ENCODE measurements at regions not wholly inside any gene's neighbourhood (a gene's known extent, or its start where the extent isn't known, plus 50 kb on each side); places are given as distances from the start of the nearest gene placed in this dataset.
"Not testable (repeated sequence)": the region's sequence is repeated elsewhere in the genome, so short reads cannot be mapped to it uniquely, and the experiment has no call there.

DNA sequence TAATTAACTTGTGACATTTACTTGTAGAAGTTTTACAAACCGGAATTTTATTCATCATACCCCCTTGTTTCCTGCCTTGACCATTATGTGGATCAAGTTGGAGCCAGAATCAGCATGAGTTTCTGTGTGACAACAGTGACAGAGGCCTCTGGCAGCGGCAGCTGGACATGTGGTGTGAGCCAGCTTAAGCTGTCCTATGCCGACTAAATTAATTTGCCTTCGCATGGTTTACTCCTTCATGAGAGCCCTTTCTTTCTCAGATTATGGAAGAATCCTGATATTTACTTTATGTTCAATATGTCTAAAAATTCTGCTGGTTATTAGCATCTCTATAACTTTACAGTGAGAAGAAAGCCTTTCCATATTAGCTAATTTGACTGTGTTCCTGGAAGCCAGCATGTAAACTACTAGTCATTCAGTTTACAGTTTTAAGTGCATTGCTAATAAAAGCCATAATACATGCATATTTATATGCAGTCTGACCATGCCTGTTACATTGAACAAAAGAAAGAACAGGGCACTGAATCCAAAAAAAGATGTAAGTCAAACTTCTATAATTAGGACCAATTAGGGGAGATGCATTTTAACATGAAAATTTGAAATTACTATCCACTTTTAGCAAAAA lies 495.8 kb upstream of the ACVR2A start:
- no peak for DNase-seq

DNA sequence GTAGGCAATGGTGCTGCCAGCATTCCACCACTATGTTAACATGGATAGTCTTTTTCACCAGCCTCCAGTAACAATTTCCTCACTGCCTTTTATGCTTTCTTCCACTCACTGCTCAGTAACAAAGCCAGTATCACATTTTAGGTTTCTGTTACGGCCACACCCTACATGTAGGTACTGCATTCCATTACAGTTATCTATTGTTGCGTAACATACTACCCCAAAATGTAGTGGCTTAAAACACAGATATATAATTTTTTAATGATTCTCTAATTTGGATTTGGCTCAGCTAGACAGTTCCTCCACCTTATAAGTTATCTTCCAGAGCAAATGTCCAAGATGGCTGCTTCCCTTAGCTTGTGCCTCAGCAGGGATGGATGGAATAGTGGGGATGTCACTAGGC lies 498.7 kb upstream of the ACVR2A start:
- no peak for DNase-seq

DNA sequence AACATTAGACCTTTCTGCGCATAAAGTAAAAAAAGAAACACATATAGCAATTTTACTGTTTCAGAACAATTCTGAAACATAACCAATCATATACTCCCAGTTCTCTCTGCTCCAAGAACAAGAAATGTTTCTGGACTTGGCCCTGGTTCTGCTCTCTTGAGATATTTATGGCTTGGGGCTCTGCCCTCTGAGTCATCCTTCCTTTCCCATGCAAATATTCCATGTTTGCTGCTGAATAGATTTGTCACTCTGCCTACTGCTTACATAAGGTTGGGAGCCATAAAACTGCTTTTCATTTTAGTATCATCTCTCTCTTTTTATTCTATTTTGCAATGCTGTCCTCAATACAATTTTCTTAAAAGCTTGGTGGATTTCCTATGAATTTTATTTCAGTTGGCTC lies 499.6 kb upstream of the ACVR2A start:
- DNase-seq = no peak

DNA sequence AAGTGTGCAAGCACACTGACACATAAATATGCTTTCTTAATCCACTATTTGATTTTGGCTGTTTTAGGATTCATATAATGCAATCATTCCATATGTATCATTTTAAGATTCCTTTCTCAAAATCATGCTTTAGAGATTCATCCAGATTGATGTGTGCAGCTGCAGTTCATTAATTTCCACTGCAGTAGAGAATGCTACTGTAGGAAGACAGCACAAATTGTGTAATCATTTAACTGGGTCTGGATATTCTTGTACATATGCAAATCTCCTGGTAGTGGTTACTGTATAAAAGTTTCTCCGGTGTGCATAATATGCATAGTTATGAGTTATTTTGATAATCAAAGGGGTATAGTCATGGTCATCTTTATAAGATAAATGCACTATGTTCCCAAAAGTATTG lies 502.5 kb upstream of the ACVR2A start:
- DNase-seq = no peak

DNA sequence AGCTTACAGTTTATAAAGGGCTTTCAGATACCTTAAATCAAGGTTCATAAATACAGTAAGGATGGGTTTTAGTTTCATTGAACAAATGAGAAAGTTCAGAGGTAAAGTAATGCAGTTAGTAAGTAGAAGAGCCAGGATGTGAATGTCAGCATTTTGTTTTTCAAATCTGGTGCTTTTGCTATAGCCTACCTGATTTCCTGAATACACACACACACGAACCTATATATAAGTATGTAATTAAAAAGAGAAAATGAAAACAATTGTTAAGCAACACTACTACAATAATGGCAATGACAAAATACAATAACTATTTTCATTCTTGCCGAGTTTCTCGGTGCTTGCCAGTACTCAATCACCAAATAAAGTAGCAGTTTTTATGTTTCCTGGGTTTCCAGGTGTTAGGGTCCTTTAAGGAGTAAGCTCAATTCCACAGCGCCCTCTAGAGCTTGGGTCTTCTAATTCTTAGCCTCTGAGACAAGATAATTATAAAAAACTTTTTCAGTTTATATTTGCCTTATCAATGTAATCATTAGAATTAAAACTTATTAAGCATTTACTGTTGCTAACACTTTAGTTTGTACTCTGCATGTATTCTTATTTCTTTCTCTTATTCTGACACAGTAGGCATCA lies 512.9 kb upstream of the ACVR2A start:
- no peak for DNase-seq

DNA sequence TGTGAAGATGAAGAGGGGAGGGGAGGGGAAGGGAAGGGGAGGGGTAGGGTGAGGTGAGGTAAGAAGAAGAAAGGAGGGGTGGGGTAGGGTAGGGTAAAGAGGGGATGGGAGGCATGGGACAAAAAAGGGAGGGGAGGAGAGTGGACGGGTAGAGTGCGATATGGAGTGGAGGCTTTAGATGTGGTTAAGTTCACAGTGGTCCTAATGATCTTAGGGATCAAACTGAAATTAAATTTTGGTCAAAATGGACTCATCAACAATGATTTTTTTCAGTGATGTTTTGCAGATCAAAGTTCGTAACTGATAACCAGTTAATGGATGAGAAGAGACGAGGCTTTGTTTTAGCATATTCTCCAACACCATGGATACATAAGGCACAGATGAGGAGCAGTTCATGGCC lies 513.9 kb upstream of the ACVR2A start:
- no peak for DNase-seq

DNA sequence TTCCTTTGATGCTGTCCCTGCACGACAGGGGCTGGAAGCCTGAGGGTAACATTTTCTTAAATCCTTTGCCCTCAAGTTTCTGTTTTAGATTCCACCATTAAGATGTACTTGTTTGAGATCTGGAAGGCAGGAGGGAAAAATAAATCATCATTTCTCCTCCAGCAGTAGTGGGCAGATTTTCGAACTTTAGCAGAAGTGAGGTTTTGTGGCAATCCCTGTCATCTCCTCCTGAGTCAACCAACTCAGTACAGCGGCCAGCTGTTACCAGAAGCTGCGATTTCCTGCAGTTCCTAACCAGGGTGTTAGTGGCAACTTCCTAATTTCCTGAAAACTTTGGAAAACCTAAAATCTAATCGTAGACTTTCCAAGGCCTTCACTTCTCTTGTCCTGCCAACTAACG lies 517.2 kb upstream of the ACVR2A start:
- DNase-seq = no peak

DNA sequence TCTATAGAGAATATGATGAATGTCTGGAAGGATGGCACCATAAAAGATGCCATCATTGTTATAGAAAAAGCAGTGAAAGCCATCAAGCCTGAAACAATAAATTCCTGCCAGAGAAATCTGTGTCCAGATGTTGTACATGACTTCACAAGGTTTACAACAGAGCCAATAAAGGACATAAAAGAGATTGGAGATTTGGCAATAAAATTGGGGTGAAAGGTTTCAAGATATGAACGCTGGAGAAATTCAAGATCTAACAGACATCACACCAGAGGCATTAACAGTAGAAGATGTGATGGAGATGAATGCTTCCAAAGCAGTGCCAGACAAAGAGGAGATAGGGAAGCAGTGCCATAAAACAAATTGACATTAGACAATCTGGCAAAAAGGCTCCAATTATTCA lies 518.8 kb upstream of the ACVR2A start:
- no peak for DNase-seq

DNA sequence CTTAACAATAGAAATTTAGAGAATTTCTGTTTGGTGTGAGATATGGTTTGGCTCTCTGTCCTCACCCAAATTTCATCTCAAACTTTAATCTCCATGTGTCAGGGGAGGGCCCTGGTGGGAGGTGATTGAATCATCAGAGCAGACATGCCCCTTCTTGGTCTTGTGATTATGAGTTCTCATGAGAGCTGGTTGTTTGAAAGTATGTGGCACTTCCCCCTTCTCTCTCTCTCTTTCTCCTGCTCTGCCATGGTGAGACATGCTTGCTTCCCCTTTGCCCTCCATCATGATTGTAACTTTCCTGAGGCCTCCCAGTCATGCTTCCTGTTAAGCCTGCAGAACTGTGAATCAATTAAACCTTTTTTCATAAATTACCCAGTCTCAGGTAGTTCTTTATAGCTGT lies 524.7 kb upstream of the ACVR2A start:
- no peak for DNase-seq

DNA sequence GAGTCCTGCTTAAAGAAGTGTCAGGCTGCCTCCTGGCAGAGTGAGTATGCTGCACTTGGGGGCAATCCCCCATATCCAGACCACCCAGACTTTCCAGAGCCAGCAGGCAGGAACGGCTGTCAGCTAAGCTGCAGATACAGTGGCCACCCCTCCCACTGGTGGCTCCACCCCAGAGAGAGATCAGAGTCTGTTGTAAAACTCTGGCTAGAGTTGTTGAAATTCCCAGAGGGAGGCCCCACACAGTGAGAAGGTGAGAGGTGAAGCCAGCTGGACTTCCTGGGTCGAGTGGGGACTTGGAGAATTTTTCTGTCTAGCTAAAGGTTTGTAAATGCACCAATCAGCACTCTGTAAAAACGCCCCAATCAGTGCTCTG lies 533.8 kb upstream of the ACVR2A start:
- DNase-seq = no peak

DNA sequence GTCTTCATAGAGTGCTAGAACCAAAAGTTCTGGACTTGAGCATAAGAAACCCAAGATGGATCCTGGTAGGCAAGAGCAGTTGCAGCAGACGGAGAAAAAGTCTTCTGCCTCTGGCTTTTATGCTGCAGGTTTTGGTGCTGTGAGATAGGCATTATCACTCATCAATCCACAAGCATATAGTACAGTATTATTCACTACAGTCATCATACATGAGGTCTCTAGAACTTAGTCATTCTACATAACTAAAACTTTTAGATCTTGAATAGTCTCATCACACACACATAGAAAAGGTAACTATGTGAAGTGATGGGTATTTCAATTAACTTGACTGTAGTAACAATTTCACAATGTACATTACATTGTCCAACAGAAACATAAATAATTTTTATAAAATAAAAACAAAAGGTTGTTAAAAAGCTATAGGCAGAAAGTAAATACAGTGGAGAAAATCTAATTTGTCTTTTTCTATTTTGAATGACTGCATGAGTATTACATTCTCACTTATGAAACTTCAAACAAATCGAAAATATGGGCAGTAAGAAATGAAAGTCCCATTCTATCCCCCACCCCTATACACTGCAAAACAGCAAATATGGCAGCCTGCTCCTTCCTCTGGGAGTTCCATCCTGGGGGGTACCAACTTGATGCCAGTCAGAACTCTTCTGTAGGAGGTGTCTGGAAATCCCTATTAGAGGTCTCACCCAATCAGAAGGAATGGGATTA lies 534.3 kb upstream of the ACVR2A start:
- DNase-seq = no peak

DNA sequence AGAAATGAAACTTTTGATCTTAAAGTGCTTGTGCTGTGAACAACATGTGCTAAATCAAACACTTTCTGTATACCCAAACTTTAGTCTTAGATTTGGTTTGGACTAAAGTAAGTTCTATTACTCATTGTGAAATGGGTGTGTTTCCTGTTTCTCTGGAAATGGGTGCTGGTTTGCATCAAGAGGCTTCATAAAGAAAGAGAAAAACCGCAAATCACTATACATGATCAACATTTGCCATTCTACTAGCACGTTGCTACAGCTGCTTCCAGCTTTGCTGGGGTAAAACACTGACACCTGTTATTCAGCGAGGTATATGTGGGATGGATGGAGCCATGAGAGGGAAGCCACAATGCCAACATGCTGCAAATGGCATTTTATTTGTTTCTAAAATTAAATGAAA lies 547.0 kb upstream of the ACVR2A start:
- no peak for DNase-seq

DNA sequence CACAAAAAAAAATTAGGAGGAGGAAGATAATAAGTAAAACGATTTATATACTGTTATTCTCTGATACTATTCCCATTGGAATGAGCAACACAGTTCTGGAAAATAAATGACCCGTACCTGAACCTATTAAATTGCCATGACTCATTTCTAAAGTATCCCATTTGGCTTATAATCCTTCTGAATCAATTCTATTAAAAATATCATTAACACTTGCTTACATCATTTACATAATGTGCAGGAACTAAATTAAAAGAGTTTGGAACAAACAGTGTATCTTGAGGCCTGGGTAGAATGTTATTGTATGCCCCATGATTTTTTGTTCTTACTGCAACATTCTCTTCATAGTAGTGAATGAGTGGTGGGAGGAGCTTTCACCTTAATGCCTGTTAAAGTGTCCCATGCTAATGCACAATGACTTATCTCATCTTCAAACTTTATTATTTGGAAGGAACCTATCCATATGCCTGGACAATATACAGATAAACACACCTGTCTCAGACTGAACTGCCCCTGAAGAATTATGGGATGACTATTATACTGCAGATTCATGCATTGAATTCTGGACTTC lies 549.9 kb upstream of the ACVR2A start:
- DNase-seq = no peak

DNA sequence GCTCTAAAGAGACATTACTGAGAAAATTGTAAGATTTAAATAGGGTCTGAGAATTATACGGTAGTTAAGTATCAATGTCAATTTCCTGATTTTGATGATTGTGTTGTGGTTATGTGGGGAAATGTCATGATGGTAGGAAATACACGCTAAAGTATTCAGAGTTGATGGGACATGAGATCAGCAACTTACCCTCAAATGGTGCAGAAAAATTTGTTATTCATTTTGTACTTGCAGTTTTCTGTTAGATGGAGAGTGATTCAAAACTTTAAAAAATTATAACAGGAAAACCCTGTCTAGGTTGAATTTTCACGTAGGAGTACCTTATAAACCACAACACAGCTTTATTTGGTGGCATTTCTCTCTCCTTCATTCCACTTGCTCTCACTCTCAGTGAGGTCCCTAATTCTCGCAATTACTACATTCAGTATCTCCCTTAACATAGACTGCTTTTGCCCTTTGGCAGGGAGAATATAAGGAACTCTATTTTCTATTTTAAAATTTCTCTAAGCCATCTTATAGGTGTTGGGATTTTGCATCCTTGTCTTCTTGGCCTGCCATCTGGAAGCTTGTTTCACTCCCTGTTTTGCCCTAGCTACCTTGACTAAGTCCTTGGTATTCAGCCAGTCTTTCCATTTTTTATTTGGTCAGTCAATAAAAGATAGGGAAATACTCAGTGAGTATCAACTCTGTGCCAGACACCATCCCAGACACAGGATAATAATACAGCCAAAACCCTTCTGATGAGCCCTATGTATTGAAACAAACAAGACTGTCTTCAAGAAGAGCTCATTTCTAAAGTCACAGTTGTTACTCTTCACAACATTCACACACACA lies 550.6 kb upstream of the ACVR2A start:
- DNase-seq = no peak

DNA sequence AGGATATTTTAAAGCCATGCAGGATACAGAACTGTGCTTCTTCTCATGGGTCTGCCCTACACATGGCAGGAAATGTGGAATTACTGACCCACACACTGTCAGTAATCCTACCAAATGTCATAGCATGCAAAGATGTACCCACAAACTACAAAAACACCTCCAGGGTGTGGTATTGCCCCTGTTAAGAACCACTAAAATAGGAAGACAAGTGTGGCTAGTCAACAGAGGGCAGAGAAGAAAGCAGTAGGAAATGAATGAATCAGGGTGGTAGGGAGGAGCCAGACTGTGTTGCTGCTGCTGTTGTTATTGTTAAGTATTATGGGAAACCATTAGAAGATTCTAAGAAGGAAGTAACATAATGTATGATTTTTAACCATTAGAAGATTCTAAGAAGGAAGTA lies 556.7 kb upstream of the ACVR2A start:
- DNase-seq = no peak

DNA sequence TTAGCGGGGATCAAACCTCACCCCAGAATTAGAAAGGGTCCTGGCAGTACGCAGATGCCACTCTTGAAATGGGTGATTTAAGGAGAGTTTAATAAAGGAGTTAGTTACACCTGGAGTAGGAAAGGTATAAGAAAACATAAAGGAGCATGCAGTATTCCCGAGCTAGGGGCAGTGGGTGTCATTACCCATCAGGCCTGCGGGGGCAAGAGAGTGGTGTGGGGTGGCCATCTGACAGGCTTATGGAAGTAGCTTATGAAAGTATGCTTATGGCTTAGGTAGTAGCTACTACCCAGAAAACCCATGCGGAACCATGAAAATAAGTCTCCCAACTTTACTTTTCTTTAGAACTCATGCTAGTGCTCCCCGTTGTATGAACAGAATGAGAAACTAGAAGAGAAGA lies 568.9 kb upstream of the ACVR2A start:
- no peak for DNase-seq

DNA sequence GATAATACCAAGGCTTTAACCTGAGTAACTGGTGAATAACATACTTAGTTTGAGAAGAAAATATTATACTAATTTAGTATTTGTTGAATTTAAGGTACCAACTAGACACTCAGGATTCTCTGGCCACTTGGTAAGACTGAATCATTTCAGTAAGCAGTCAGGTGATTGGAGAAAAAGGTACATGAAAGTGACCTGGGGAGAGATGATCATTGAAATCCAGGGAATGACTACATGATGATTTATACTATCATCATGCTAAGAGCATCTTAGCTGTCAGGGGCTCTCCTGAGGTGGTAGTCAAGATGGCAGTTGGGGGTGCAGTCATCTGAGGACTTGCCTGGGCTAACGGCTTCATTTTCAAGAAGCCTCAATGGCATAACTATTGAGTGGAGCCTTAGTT lies 571.2 kb upstream of the ACVR2A start:
- no peak for DNase-seq

DNA sequence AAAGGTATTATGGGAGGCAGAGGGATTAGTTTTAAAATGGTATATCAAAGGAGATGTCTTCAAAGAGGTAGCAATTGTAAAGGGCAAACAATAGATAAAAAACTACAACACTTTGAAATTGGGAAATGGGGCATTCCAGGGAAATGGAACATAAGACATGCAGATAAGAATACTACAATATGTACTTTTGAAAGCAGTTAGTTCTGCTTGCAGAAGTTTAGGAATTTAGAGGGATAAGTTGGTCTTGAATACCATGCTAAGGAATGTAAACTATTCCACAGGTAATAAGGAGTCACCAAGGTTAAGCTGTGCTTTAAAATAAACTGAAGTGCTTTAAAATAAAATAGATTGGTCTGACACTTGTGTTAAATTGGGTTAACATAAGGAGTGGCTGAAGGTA lies 571.7 kb upstream of the ACVR2A start:
- DNase-seq = no peak

DNA sequence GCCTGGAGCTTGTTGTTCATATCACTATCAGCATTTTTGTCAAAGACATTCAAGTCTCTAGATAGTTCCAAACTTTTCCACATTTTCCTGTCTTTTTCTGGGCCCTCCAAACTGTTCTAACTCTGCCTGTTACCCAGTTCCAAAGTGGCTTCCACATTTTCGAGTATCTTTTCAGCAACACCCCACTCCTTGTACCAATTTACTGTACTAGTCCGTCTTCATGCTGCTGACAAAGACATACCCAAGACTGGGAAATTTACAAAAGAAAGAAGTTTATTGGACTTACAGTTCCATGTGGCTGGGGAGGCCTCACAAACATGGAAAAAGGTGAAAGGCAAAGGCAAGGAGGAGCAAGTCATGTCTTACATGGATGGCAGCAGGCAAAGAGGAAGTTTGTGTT lies 575.2 kb upstream of the ACVR2A start:
- not testable (repeated sequence) for DNase-seq

DNA sequence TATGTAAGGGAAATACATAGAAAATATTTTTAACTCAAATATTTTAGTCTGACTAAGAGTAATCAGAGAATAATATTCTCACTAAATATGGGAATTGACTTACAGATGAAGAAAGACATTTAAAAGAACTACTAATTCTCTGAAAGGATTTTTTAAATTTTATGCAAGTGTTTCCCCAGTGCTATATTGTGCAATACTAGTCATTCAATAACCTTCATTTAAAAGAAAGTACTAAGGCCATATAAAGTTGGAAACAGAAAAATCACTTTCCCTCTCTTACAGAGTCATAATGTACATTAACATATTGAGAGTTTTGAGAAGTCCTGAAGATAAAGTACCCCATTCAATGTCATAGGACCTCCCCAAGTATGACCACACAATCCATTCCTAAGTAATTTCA lies 584.6 kb upstream of the ACVR2A start:
- DNase-seq = no peak

DNA sequence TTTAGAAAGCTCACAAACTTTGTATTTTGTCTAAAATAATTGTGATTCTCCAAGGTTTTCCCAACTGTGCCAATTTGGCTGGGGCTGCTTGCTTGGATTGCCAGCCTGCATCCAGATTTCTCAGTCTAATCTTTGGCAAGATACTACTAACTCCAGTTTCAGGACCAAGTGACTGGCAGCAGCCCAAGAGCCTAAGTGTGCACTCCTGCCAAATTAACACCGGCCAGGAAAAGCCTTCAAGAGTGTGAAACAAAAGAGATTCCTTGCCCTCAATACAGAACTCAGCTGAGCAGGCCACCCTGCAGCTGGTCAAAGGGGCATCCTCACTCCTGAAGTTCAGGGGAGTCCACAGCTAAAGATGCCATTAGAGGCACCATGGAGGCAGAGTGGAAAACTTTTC lies 589.0 kb upstream of the ACVR2A start:
- no peak for DNase-seq

DNA sequence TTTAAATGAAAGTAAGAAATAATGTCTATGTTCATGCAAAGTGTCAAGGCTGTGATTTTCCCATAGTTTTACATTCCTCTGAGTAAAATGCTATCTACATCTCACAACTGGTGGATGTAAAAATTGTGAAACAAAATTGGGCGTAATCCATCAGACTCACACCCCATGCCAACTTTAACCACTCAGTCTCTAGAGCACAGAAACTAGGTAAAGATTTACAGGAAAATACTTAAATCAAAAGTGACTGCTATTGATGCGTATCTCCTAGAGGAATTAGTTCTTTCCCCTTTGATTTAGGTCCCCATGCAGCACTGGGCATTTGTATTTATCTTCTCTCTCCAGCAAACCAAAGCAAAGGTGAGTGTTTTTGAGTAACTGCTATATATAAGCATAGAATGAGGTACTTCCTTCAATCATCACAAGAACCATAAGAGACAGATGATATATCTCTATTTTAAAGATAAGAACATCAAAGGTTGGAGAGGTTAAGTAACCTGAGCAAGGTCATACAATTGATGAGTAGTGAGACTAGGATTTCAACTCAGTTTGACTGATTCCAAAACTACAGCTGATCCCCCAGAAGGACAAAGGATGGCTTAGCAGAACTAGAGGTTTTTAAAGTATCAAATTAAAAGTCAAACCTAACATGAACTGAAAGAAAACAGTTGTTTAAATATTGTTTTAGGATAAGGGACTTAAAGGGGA lies 594.0 kb upstream of the ACVR2A start:
- no peak for DNase-seq

DNA sequence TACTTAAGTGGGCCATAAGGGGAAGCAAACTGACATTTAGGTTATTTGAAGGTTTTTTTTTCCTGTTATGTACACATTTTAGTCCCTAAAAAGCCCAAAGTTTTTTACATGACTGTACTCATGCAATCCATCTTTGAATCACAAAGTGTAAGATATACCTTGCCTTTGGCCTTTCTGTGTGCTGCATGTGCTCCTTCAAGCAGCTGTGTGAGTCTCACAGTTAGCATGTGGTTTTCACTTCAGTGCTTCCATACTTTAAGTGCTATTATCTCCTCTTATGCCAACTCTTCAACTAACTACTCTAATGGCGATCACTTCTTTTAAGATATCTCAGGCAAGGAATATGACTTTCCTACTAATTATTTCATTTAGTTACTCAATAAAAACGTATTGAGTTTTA lies 597.1 kb upstream of the ACVR2A start:
- no peak for DNase-seq

Data from GF-D8 (cell line).